AG04449 (cell line): ENCODE measurements at regions not wholly inside any gene's neighbourhood (a gene's known extent, or its start where the extent isn't known, plus 50 kb on each side); places are given as distances from the start of the nearest gene placed in this dataset.

Experiments
- CTCF ChIA-PET: fragments of 350-600 bp; formaldehyde crosslinking; extraction: SDS; loops from one replicate; lab custom pipeline; 2021; ENCODE audit warnings: antibody characterized with exemption; lab: Yijun Ruan, JAX
- POLR2A ChIA-PET: fragments of 400-600, 350-600 bp; formaldehyde crosslinking; extraction: SDS; loops from one replicate; lab custom pipeline; 2020; ENCODE audit warnings: antibody characterized with exemption, inconsistent platforms; lab: Yijun Ruan, JAX
- DNase-seq: peaks from one replicate; pipeline ENCODE4 v3.0.0-alpha.2; 2010; ENCODE audit warnings: low read depth, low spot score
- H3K4me3 ChIP-seq: 2 replicates; pipeline ENCODE4 v1.5.1; 2011; ENCODE audit warnings: low read depth, mild to moderate bottlenecking, control low read depth, low read length
- CTCF ChIP-seq: IDR thresholded peaks from one replicate; pipeline ENCODE4 v1.5.1; 2011; ENCODE audit warnings: mild to moderate bottlenecking, moderate library complexity, low read length, control low read depth, inconsistent platforms; ENCODE audit not compliant: insufficient read depth; ENCODE audit errors: missing control alignments

DNA sequence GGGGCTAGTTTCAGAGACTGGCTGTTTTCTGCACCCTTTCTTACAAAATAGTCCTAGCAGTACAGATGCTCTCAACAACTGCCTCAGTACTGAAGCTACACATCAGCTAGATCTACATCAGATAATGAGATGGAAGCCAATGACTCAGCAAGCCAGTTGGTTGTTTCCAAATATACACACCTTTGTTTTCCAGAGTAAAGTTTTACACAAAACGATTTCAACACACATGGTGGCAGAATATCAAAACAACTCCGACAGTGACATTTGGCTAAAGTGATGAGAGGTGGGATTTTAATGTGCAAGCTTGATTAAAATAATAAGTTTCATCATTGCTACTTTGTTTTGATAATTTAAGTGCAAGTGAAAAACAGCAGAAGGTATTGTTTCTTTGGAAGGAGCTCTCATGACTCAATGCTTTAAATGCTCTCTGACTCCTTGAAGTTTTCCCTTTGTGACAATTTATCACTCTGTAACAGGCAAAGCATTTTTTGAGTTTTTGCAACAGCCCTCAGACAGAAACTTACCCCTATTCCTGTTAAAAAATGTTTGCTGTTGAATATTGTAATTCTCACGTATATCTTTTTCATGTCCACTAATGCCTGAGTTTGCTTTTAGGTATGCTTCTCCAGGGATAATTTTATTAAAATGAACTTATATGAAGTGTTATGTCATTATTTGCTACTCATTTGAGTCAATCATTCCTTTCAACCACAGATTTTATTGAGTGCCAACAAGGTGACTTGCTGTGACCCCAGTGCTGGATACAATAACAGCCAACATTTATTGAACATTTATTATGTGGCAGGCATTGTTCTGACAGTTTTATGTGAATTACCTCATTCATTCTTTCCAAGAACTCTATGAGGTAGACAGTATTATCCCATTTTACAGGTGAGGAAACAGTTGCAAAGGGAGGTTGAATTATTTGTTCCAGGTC, 882.0 kb downstream of the TFAP2A start:
- TF ChIP-seq CTCF, result no peak
- ChIA-PET CTCF (interaction anchor here (0.7 kb wide), 1 partner anchor 17 kb away, joined by 3 read pairs; no protein-coding TSS in a partner anchor), POLR2A (no interaction called here)
- DNase-seq, result no peak
- H3K4me3 ChIP-seq, result no peak overlapping the region

- no peak overlapping the region for H3K4me3 ChIP-seq
- DNase-seq, result no peak
- TF ChIP-seq CTCF, result no peak
- ChIA-PET POLR2A (no interaction called here), CTCF (no interaction called here)
Observed at GRCh38 chr6:9527679-9528286, 887.1 kb downstream of the TFAP2A start.

GRCh38 chr6:9523462-9523861, 891.4 kb downstream of the TFAP2A start:
- POLR2A ChIA-PET, result no interaction called here
- TF ChIP-seq CTCF, result no peak
- CTCF ChIA-PET, result interaction anchor here (0.9 kb wide), 1 partner anchor 16 kb away, joined by 3 read pairs; no protein-coding TSS in a partner anchor
- no peak overlapping the region for H3K4me3 ChIP-seq
- peak; percentile 79 for DNase-seq

GRCh38 chr6:9522101-9522500, 892.8 kb downstream of the TFAP2A start:
- ChIA-PET POLR2A (no interaction called here), CTCF (interaction anchor here (0.8 to 0.9 kb wide), 2 partner anchors 15 to 37 kb away, joined by 3 read pairs; no protein-coding TSS in a partner anchor)
- no peak overlapping the region for H3K4me3 ChIP-seq
- no peak for DNase-seq
- no peak for TF ChIP-seq CTCF

GRCh38 chr6:9521152-9521530, 893.7 kb downstream of the TFAP2A start:
- TF ChIP-seq CTCF, result no peak
- no peak overlapping the region for H3K4me3 ChIP-seq
- ChIA-PET POLR2A (no interaction called here), CTCF (no interaction called here)
- no peak for DNase-seq
